A172 (cell line): ENCODE measurements at regions not wholly inside any gene's neighbourhood (a gene's known extent, or its start where the extent isn't known, plus 50 kb on each side); places are given as distances from the start of the nearest gene placed in this dataset.
A peak's percentile ranks its signal among the peaks of the same experiment; 100 is the strongest.

Source experiments
- DNase-seq: peaks from one replicate; pipeline ENCODE4 v3.0.0-alpha.2; 2015; ENCODE audit warnings: low spot score

GRCh38 chrX:145002771-145003170, 244.5 kb upstream of the SPANXN1 start:
- DNase-seq: peak; percentile 79

GRCh38 chrX:145003443-145003842, 243.9 kb upstream of the SPANXN1 start:
- DNase-seq: peak; percentile 55

GRCh38 chrX:145041486-145041885, 205.8 kb upstream of the SPANXN1 start:
- no peak for DNase-seq

GRCh38 chrX:145068450-145068849, 178.9 kb upstream of the SPANXN1 start:
- no peak for DNase-seq

- DNase-seq: peak; percentile 14
These were observed 148.1 kb upstream of the SPANXN1 start for GRCh38 chrX:145099204-145099603.
